Rectal smooth muscle tissue (tissue), 1 donor: ENCODE measurements at regions not wholly inside any gene's neighbourhood (a gene's known extent, or its start where the extent isn't known, plus 50 kb on each side); places are given as distances from the start of the nearest gene placed in this dataset.

ENCODE experiments used
- H3K27ac ChIP-seq: one replicate; pipeline ENCODE4 v1.7.0; 2013; ENCODE audit warnings: low read depth, low read length, inconsistent platforms
- H3K27me3 ChIP-seq: one replicate; pipeline ENCODE4 v1.7.0; 2013; ENCODE audit warnings: low read length; ENCODE audit not compliant: control insufficient read depth, insufficient read depth
- H3K36me3 ChIP-seq: one replicate; pipeline ENCODE4 v1.7.0; 2013; ENCODE audit warnings: low read length; ENCODE audit not compliant: control insufficient read depth, insufficient read depth
- H3K4me1 ChIP-seq: one replicate; pipeline ENCODE4 v1.7.0; 2013; ENCODE audit warnings: low read length; ENCODE audit not compliant: control insufficient read depth, insufficient read depth
- H3K4me3 ChIP-seq: one replicate; pipeline ENCODE4 v1.7.0; 2013; ENCODE audit warnings: low read length
- H3K9ac ChIP-seq: one replicate; pipeline ENCODE4 v1.7.0; 2013; ENCODE audit warnings: low read length

GRCh38 chr7:47026780-47027361 lies 555.0 kb downstream of the TNS3 start:
- no peak overlapping the region for H3K27ac ChIP-seq
- no peaks in the 10 kb centered on the region for H3K4me1 ChIP-seq
- no peaks in the 10 kb centered on the region for H3K27me3 ChIP-seq
- H3K36me3 ChIP-seq = no peaks in the 10 kb centered on the region
- no peak overlapping the region for H3K4me3 ChIP-seq
- no peak overlapping the region for H3K9ac ChIP-seq

- no peak overlapping the region for H3K27ac ChIP-seq
- no peaks in the 10 kb centered on the region for H3K36me3 ChIP-seq
- H3K27me3 ChIP-seq = no peaks in the 10 kb centered on the region
- H3K9ac ChIP-seq = no peak overlapping the region
- no peaks in the 10 kb centered on the region for H3K4me1 ChIP-seq
- no peak overlapping the region for H3K4me3 ChIP-seq
Observed at GRCh38 chr7:47024991-47025390, 556.9 kb downstream of the TNS3 start.

GRCh38 chr7:47008461-47008860 lies 573.5 kb downstream of the TNS3 start:
- H3K4me3 ChIP-seq = no peak overlapping the region
- H3K9ac ChIP-seq = no peak overlapping the region
- no peaks in the 10 kb centered on the region for H3K36me3 ChIP-seq
- H3K27me3 ChIP-seq = no peaks in the 10 kb centered on the region
- H3K27ac ChIP-seq = no peak overlapping the region
- no peaks in the 10 kb centered on the region for H3K4me1 ChIP-seq

- Histone ChIP-seq H3K27ac (no peak overlapping the region), H3K4me1 (no peaks in the 10 kb centered on the region), H3K27me3 (no peaks in the 10 kb centered on the region), H3K9ac (no peak overlapping the region), H3K4me3 (no peak overlapping the region), H3K36me3 (no peaks in the 10 kb centered on the region)
Observed at GRCh38 chr7:47007471-47007870, 574.4 kb downstream of the TNS3 start.

- H3K4me3 ChIP-seq = no peak overlapping the region
- no peaks in the 10 kb centered on the region for H3K36me3 ChIP-seq
- H3K4me1 ChIP-seq = no peaks in the 10 kb centered on the region
- H3K27ac ChIP-seq = no peak overlapping the region
- no peaks in the 10 kb centered on the region for H3K27me3 ChIP-seq
- H3K9ac ChIP-seq = no peak overlapping the region
Observed at GRCh38 chr7:47000561-47000960, 581.4 kb downstream of the TNS3 start.

- no peaks in the 10 kb centered on the region for H3K27me3 ChIP-seq
- H3K4me3 ChIP-seq = no peak overlapping the region
- H3K36me3 ChIP-seq = no peaks in the 10 kb centered on the region
- no peaks in the 10 kb centered on the region for H3K4me1 ChIP-seq
- H3K27ac ChIP-seq = no peak overlapping the region
- H3K9ac ChIP-seq = no peak overlapping the region
Observed at GRCh38 chr7:46999866-47000265, 582.0 kb downstream of the TNS3 start.

GRCh38 chr7:46996972-46997371 lies 584.9 kb downstream of the TNS3 start:
- Histone ChIP-seq H3K36me3 (no peaks in the 10 kb centered on the region), H3K9ac (no peak overlapping the region), H3K27me3 (no peaks in the 10 kb centered on the region), H3K4me1 (peaks cover 5% of the 10 kb centered on the region), H3K4me3 (no peak overlapping the region), H3K27ac (no peak overlapping the region)

GRCh38 chr7:46993396-46993795 lies 588.5 kb downstream of the TNS3 start:
- no peak overlapping the region for H3K9ac ChIP-seq
- H3K27me3 ChIP-seq = no peaks in the 10 kb centered on the region
- no peak overlapping the region for H3K4me3 ChIP-seq

GRCh38 chr7:46990761-46991160 lies 591.1 kb downstream of the TNS3 start:
- Histone ChIP-seq H3K36me3 (no peaks in the 10 kb centered on the region), H3K4me1 (peaks cover 5% of the 10 kb centered on the region), H3K4me3 (no peak overlapping the region), H3K9ac (no peak overlapping the region), H3K27me3 (no peaks in the 10 kb centered on the region), H3K27ac (no peak overlapping the region)

More at GRCh38 chr7:46993396-46993795, 588.5 kb downstream of the TNS3 start:
- H3K36me3 ChIP-seq = no peaks in the 10 kb centered on the region
- H3K27ac ChIP-seq = no peak overlapping the region
- H3K4me1 ChIP-seq = peaks cover 5% of the 10 kb centered on the region

- Histone ChIP-seq H3K27me3 (no peaks in the 10 kb centered on the region), H3K9ac (no peak overlapping the region), H3K4me3 (no peak overlapping the region), H3K36me3 (no peaks in the 10 kb centered on the region), H3K4me1 (peaks cover 5% of the 10 kb centered on the region), H3K27ac (no peak overlapping the region)
Observed at GRCh38 chr7:46989247-46989646, 592.7 kb downstream of the TNS3 start.

GRCh38 chr7:46982928-46983327 lies 599.0 kb downstream of the TNS3 start:
- H3K4me3 ChIP-seq = no peak overlapping the region
- no peaks in the 10 kb centered on the region for H3K27me3 ChIP-seq
- no peaks in the 10 kb centered on the region for H3K36me3 ChIP-seq
- no peaks in the 10 kb centered on the region for H3K4me1 ChIP-seq
- H3K9ac ChIP-seq = no peak overlapping the region
- no peak overlapping the region for H3K27ac ChIP-seq

- Histone ChIP-seq H3K36me3 (no peaks in the 10 kb centered on the region), H3K4me3 (no peak overlapping the region), H3K27me3 (no peaks in the 10 kb centered on the region), H3K27ac (no peak overlapping the region), H3K9ac (no peak overlapping the region), H3K4me1 (no peaks in the 10 kb centered on the region)
Observed at GRCh38 chr7:46979439-46979838, 602.5 kb downstream of the TNS3 start.

GRCh38 chr7:46975493-46975892 lies 606.4 kb downstream of the TNS3 start:
- H3K27ac ChIP-seq = no peak overlapping the region
- no peaks in the 10 kb centered on the region for H3K36me3 ChIP-seq
- no peaks in the 10 kb centered on the region for H3K4me1 ChIP-seq
- H3K4me3 ChIP-seq = no peak overlapping the region
- no peak overlapping the region for H3K9ac ChIP-seq
- no peaks in the 10 kb centered on the region for H3K27me3 ChIP-seq
